GM21786 (cell line): ENCODE measurements at regions not wholly inside any gene's neighbourhood (a gene's known extent, or its start where the extent isn't known, plus 50 kb on each side); places are given as distances from the start of the nearest gene placed in this dataset.

Experiments used
- ATAC-seq: cut with Tn5 transposase; IDR thresholded peaks from one replicate; pipeline ENCODE4 v1.9.1; 2021; ENCODE audit not compliant: unreplicated experiment

DNA sequence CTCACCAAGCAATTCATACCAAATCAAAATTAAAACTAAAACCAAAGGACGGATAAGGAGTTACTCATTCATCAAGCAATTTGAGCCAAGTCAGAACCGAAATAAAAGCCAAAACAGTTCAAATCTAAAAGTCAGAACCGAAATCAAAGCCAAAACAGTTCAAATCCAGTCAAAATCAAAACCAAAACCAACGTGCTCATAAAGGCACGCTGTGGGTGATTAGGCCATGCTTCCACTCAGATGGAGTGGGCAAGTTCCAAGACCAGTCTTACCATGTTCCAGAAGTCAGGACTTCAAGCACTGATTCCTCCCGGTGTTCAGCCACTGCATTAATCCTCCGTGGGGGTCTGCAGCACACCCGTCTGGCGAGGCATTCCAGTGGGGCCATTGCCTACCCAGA lies 409.3 kb downstream of the TGFB2 start:
- no peak for ATAC-seq

- no peak for ATAC-seq
Measured at GRCh38 chr1:218755128-218755527, 410.0 kb downstream of the TGFB2 start.

DNA sequence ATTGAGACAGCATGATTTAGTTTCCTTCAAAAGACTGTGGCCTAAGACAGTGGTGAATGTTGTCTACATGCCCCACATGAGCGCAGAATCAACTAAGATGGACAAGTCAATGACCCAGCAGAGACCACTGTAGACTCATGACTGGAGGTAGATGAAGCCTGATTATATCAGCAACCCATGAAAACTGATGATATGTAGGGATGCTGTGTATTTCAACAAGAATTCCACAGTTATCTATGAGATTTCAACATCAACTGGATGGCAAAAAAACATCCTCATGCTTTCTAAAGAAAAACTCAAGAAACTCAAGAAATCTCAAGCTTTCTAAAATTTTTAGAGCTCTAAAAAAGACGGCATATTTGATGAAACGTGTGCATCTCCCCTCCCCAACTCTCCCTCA lies 413.9 kb upstream of the LYPLAL1 start:
- ATAC-seq: no peak

DNA sequence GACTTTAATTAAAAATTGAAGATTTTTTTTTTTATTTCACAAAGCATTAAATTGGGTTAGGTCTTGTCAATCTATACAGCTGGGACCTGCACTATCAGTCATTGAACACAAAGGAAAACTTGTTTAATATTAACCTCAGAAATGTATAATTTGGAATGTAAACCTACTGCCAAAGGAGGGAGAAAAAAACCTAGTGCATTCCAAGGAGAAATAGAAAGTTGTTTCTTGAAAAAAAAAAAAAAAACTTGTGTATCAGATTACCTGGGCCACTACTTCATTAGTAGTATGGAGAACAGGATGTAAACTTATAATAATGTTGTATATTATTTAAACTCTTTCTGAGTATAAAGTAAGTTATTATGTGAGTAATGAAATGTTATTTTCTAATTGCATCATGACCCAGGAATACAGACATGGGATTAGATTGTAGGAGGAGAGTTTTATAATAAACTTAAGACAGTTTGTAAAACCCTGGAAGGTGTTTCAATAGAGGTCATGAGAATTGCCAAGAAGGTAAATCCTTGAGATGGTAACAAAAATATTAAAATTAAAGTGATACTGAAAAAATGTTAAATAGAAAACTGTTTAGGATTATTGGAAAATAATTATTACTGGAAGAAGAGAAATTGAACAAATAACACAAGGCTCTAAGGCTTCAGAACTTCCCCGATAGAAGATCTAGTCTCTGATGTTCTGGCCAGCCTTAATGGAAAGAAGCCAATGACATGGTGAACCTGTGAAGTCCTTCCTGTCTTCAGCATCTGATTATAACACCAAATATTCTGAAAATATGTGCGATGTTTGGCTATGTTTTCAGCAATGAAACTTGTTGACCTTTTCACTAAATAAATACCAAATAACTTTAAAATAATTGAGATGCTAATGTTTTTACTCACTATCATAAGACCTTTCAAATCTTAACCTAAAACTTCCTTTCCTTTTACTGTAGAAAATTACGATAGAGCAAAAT lies 412.8 kb upstream of the LYPLAL1 start:
- ATAC-seq: no peak

GRCh38 chr1:218763538-218763937 lies 410.1 kb upstream of the LYPLAL1 start:
- ATAC-seq: no peak

GRCh38 chr1:218765753-218766152 lies 407.9 kb upstream of the LYPLAL1 start:
- ATAC-seq: no peak

GRCh38 chr1:218771931-218772330 lies 401.7 kb upstream of the LYPLAL1 start:
- no peak for ATAC-seq

DNA sequence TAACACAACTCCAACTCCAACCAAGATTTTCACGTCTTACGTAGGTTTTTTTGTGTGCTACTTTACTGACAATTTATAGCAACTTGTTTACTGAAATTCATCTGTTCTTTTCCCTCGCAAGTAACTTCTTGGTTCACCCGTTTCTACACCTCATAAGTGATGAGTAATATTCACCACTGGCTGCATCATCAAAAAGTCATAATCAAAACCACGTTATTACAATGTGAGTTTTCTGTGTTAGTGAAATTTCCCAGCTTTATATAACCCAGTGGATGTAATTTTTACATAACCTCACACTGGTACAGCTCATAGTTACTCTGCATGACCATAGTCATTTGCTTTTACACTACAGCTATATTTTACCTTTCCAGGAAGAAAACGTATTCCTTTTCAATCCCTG lies 401.1 kb upstream of the LYPLAL1 start:
- no peak for ATAC-seq

DNA sequence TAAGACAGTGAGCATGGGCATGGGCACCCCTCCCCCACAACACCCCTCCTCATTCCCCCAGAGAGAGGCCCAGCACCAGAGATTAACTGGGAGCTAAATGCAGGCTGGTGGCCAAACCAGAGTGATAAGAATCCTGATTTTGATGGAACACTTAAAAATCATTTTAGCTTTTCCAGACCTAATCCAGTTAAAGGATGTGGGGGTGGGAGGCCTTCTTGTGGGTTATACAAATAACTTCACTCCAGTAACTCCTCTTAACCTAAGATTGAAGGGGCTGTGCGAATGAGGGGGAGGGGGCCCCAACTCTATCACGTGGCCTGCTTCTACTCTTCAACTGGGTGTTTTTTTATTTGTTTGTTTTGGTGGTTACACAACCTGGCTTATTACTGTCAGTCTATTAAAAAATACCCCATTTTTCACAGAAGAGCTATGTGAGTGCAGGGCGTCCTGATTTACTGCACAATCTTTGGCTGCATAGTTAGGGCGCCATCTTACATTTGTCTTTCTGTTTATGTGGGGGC lies 398.1 kb upstream of the LYPLAL1 start:
- no peak for ATAC-seq

GRCh38 chr1:218778257-218779126 lies 395.2 kb upstream of the LYPLAL1 start:
- ATAC-seq: no peak

- ATAC-seq: no peak
Measured at GRCh38 chr1:218779341-218780100, 394.2 kb upstream of the LYPLAL1 start.

DNA sequence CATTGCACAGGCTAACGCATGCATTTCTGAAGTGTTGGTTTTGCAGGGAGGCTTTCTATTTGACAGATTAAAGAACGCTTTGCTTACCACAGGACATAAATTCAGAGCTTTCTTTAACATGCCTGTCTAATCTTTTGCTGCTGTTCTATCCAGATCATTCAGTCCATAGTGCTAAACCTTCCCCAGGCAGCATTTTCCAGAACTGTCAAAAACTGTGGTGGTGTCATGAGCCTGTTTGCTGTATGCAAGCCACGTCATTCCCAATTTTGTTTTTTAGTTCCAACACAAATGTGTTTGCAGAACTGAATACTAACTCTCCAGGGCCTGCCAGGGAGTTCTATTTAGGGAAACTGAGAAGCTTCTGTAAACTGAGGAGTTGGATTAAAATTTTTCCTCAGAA lies 390.5 kb upstream of the LYPLAL1 start:
- no peak for ATAC-seq

GRCh38 chr1:218783916-218784315 lies 389.8 kb upstream of the LYPLAL1 start:
- ATAC-seq: no peak

GRCh38 chr1:218785928-218786327 lies 387.8 kb upstream of the LYPLAL1 start:
- ATAC-seq: no peak

GRCh38 chr1:218787826-218788225 lies 385.9 kb upstream of the LYPLAL1 start:
- ATAC-seq: no peak

- ATAC-seq: no peak
Measured at GRCh38 chr1:218796773-218797172, 376.9 kb upstream of the LYPLAL1 start.

DNA sequence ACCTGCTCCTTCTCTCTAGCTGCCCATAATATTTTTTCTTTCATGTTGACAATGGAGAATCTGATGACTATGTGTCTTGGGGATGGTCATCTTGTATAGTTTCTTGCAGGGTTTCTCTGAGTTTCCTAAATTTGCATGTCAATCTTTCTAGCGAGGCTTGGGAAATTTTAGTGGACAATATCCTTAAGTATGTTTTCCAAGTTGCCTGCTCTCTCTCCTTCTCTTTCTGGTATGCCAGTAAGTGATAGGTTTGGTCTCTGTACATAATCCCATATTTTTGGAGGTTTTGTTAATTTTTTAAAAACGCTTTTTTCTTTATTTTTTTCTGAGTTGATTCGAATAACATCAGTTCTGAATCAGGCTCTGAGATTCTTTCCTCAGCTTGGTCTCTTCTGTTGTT lies 370.9 kb upstream of the LYPLAL1 start:
- ATAC-seq: no peak

GRCh38 chr1:218803351-218803997 lies 370.2 kb upstream of the LYPLAL1 start:
- no peak for ATAC-seq

GRCh38 chr1:218804014-218804785 lies 369.5 kb upstream of the LYPLAL1 start:
- no peak for ATAC-seq

- no peak for ATAC-seq
Measured at GRCh38 chr1:218809061-218809460, 364.6 kb upstream of the LYPLAL1 start.
